ENCODE measurements at regions not wholly inside any gene's neighbourhood (a gene's known extent, or its start where the extent isn't known, plus 50 kb on each side); places are given as distances from the start of the nearest gene placed in this dataset.

- TF ChIP-seq GATA3 (IDR thresholded peaks at IDR 0.05; ENCODE audit: low read depth, low read length) (no peak), GATA2 (IDR thresholded peaks at IDR 0.05; ENCODE audit: low read depth, low read length) (no peak)
Observed at GRCh38 chr20:11588875-11589274, 328.8 kb upstream of the BTBD3 start.

All from SH-SY5Y (cell line).